ENCODE measurements at regions not wholly inside any gene's neighbourhood (a gene's known extent, or its start where the extent isn't known, plus 50 kb on each side); places are given as distances from the start of the nearest gene placed in this dataset.

DNA sequence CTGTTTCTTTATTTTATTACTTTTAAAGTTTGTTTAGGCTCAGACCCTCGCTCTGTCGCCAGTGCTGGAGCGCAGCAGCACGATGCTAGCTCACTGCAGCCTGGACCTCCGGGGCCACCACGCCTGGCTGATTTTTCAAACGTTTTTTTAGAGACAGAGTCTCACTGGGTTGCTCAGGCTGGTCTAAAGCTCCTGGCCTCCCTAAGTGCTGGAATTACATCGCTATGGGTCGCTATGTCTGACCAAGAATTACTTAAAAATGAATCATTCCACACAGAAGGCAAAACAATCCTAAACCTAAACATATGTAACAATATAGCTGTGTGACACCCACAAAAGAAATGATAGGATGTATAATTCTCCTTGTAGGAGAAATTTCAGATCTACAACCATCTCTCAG is 86.9 kb upstream of the SIMC1 start:
- DNase-seq, result no peak

DNA sequence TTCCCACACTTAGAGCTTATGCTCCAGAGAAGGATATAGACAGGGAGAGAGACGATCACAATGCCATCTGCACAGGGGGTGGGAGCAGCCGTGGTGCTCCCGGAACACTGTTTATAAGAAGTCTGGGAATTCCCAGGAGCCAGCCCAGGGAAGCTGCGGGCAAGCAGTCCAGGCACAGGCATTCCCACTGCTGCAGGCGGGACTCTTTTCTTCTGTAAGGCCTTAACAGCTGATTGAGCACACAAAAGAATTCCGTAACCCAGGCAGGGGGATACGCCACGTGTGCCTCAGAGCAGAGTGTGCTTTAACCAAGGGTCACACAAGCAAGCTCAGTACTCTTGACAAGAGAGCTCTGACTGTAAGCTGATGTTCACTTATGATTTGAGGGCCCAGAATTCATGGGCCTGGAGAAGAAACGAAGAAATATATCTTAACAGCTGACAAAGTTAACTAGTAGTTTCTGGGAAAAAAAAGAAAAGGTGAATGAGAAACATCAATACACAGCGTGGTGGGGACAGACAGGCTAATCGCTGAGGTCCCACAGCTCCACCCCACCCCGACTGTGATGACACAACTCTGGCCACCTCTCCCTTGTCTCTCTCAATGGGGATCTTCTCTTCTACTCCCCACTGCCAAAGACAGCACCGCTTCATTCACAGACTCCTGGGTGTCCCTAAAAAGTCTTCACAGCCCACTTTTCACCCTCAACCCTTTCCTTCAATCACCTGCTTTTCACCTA is 85.9 kb upstream of the SIMC1 start:
- no peak for DNase-seq

DNA sequence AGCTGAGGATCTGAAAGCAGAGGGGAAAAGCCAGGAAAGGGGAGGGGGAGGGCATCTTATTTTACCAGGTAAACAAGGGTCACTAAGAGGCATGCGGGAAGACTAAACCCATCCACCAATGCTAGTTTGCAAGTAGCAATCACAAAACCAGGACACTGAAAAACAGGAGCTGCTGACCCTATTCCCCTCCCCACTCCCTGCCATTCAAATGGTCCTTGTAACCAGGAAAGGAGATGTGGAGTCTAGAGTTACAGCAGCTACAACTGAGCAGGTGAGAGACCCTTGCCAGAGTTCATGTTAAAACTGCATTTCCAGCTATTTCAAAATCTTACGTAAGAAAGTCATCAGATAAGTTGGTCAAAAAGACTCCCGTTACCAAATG is 85.3 kb upstream of the SIMC1 start:
- no peak for DNase-seq

DNA sequence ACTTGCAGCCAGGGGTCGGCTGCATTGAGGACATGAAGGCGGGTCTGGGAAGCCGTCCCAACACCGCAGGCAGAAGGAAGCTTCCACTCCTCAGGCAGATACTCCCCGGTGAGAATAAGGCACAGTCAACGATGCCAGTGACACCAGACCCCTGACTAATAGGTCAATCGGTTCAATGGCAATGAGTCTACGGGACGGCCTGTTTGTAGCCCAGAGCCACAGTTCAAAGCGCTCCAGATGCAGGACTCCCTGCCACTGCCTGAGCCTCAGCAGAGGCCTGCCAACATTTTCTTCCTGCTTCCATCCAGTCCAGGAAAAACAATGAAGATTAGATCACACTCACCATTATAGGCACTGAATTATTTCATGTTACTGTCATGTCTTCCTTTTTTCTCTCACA is 84.5 kb upstream of the SIMC1 start:
- DNase-seq, result no peak

DNA sequence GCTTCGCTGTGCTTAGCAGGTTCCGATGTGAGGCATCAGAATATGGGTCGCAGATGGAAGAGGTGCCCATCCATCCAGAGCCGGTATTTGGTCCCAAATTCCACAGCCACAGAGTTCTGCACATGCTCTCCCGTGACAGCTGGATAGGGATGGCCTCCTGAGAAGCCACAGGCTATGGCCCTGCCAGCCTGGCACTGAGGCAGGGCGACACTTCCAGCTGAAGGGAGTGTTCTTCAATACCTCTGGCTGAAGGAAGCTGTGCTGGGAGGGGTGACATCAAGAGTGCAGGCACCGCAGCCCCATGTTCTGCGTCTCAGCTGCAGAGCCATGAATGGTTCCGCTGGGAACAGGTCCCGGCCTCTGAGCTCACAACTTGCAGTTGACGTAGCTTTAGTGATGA is 83.4 kb upstream of the SIMC1 start:
- no peak for DNase-seq

DNA sequence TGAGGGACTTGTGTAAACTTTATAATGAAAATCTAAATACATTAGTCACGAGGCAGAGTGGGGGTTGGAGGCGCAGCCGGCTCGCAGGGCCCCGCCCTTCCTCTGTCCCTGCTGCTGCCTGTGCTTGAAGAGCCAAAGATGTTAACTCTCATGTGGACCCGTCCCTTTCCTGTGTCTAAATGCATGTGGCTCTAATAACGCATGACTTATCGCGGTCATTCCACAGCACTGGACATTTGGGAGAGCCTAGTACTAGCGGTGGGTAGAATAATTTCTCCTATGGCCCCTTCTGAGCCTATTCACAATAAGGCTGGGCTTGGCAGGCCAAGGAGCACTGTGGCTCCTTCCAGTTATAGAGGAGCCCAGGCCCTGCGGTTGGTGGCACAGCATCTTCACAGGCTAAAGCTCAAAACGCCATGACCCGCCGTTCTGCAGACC is 82.3 kb upstream of the SIMC1 start:
- DNase-seq, result no peak

DNA sequence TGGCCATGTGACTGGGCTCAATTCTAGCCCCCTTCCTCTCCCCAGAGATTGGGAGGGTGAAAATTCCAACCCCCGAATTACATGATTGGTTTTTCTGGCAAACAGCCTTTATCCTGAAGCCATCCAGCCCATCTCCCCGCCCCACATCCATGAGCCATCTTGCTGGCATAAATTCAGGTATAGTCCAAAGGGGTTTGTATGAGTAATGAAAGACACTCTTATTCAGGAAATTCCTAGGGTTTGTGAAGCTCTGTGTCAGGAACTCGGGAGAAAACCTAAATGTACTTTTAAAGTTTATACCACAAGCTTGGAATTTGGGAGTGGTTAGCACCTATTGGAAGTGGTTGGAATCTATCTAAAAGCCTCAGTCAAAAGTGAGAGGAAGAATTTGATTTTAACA is 80.6 kb upstream of the SIMC1 start:
- DNase-seq, result no peak

DNA sequence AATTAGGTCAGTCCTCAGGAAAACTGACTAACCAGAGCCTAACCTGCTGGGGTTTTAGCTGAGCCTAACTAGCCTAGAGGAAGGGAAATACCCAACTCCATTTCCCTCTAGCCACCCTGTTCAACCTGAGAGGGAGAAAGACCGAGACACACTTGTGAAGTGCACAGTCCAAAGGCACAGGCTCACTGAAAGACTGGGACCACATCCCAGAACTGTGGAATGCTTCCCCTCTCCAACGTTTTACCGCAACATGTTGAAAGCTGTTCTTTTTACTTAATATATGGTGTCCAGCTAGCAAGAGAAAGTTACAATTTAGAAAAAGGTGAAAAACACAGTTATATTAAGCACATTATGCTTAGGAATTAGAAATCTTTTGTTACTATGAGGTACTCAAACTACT is 76.8 kb upstream of the SIMC1 start:
- no peak for DNase-seq

DNA sequence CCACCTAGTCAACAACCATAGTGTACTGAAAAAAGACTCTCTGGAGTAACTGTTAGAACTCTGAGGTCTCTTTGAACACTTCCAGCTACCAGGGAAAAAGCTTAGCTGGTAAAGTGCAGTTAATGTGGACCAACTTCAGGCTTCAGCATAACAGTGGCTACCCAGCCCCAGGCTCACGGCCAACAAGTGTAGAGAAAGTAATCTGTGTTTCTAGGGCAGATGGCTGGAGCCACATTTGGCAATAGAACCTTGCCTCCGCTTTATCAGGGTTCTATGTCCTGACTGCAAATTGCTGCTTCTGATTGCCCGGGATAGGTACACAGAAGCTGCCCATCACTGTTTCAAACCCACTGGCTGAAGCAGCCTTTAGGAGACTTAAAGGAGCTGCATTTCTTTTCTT is 76.0 kb upstream of the SIMC1 start:
- DNase-seq, result no peak

DNA sequence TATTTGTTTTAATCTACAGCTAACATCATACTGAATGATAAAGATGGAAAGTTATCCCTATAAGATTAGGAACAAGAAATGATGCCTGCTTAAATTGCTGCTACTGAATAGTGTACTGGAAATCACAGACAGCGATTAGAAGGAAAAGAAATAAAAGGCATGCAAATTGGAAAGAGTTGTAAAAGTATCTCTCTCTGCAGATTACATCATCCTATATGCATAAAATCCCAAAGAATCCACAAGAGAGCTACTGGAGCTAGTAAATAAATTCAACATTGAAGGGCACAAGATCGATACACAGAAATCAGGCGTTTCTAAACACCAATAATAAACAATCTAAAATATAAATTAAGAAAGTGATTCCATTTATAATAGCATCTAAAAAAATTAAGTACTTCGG is 75.3 kb upstream of the SIMC1 start:
- no peak for DNase-seq

DNA sequence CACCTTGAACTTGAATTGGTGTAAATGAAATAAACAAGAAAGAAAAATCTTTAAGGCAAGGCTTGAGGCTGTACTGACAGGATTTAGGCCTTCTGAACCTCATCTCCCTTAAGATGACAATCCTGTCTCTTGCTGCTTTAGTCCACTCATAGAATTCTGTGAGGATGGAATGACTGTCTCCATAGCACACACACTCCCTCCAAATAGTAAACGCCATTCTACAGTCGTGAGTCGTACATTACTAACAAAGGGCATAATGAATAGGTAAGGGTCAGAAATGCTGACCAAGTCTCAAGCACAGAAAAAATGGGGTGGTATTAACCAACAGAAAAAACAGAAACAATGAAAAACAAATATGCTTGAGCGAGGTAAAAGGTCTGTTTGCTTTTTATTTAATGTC is 71.8 kb upstream of the SIMC1 start:
- DNase-seq, result no peak

DNA sequence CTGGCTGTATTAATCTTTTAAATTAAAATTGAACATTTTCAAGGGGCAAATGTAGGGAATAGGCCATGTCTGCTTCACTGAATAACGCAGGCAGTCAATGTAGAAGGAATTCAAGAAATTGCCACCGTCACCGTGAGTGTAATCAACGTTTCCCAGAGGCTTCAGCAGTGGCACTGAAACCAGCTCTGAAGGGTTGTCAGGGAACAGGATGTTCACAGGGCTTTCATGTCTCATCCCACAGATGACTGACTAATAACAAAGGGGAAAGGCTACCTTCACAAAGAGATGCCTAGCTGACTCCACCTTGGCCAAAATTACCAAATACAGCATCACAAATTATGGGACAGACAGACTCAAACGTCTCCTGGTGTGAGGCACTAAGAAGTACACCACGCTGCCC is 70.4 kb upstream of the SIMC1 start:
- DNase-seq, result no peak

DNA sequence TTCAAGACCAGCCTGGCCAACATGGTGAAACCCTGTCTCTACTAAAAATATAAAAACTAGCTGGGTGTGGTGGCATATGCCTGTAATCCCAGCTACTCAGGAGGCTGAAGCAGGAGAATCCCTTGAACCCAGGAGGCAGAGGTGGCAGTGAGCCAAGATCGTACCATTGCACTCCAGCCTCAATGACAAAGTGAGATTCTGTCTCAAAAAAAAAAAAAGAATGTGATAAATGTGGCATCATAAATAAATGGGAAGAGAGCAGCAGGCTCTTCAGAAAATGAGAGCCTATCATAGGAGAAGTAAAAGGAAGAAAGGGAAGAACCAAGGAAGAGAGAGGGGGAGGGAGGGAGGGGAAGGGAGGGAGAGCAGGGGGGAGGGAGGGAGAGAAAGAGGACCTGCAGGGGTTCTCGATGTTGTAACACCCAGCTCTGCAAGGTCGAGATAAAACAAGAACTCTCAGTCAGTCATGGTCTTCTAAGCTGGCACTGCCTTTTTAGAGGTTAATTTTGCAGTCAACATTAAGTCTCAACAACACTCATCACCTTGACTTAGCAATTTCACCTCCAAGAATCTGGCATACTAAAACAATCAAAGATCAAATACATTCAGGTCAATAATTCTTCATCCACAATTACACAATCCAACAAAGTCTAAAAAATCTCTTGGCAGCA is 68.7 kb upstream of the SIMC1 start:
- no peak for DNase-seq

DNA sequence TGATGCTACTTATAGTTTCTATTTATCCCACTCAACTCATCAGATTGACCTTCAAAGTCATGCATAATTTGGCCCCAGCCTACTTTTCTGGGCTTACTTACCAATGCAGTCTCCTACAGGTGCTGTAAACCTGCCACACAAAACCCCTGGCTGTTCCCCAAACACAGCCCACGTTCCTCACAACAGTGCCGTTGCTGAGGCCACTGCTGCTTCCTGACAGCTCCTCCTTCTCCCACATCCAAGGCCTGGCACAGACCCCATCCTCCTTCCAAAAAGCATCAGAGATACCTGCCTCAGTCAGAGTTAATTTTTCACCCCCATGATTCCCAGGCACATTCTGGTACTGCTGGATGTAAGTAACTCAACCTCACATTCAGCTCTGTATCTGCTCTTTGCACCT is 68.1 kb upstream of the SIMC1 start:
- no peak for DNase-seq

DNA sequence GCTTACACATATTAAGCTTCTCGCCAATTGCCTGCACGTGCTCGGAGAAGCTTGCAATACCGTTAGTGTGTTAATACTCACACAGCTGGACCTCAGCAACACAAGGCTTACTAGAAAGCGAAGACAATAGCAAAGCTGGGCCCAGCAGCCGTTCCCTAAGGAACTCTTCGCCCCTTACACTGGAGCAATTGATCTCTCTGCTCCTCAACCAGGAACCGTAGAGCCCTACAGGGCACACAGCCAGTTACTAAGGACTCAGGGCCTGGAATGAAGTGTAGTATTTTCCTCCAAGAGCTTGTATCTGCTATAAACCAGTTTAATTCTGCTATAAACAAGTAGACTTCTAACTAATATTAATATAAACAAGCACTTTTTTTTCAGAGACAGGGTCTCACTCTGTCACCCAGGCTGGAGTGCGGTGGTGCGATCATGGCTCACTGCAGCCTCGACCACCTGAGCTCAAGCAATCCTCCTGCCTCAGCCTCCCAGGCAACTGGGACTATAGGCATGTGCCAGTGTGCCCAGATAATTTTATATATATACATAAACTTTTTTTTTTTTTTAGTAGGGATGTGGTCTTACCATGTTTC is 67.0 kb upstream of the SIMC1 start:
- no peak for DNase-seq

DNA sequence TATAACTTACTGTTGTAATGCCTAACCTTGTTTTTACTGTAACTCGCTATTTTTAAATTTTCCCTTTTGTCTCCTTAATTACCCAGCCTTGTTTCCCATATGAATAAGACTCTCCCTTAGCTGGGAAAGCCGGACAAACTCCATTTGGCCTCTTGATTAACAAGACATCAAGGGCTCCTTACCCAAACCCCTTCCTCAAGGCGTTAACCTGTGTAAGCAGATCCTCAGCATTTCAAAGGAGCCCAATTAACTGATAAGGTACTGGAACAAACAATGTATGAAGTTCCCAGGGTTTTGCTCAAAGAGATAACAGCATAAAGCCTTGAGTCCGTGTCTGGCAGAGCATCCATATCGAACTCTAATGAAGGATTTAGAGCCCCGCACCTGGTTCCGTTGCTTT is 66.0 kb upstream of the SIMC1 start:
- DNase-seq, result no peak

DNA sequence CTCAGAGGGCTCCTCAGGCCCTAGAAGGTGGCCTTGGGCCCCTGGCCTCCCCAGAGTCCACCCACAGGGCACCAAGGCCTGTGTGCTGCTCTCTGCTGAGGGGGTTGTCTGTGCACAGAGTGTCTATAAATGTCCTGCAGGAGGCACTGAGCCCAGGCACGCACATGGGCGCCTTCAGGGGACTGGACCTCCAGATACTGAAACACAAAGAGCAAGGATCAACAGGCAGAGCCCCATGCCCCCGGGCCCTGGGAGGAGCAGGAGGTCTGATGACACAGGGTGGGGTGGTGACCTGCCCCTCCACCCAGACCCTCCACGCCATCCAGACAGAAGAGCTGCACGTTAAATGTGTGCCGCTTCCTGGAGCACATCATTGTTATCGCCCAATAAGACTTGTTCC is 64.6 kb upstream of the SIMC1 start:
- DNase-seq, result no peak

DNA sequence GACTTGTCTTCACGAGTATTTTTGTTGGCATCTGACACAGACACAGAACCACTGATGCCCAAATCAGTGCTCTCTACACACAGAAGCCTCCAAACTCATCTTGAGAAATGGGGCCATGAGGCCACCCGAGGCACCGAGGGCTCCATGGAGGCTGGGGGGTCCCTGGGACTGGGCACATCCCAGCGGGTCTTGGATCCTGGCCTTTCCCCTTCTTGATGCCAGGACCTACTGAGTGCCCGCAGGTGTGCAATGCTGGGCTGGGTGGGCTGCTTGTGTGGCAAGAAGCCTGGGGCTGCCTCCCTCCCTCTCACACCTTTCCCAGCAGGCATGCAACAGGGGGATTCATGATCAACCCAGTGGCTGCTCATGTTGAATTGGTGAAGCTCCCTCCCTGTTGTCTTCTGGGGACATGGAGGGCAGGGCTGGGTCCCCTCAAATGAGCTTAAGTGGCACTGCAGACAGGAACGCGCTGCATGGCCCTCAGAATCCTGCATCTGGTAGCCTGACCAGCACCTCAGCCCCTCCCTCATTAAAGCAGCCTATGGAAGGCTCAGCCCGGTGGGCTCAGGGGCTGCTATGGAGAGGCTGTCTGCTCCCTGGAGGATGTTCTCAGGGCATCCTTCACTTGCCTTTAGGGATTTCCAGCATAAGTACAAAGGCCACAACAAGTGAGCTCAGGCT is 63.7 kb upstream of the SIMC1 start:
- no peak for DNase-seq

DNA sequence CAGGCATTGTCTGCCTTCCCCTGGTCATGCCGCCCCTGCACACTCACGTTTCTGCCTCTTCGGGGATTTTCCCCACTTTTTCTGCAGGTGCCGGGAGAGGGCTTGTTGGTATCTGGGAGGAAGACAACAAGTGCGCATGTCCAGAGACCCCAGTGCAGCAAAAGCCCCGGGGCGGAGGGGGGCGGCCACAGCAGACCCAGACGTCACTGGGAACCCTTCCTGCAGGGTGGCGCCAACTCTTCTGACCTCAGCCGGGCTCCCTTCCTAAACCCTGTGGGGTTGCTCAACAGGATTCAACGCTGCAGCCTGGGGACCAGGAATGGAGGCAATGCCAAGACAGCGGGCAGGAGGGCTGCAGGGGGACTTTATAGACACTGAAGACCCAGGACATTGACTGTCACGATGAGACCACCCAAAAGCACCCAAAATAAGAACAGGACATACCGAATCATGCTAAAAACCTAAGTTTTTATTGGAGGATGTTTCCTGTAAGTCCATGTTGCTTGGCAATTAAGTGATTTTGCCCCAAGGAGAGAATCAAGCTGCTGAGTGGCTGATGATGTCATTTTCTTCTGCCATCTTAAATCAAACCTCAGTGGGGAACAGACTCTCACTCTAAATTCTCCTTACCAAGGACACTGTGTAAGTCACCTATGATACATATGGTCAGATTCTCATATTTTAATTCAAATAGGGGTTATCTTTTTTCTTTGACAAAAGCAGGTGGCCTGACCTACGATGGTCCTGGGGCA is 62.9 kb upstream of the SIMC1 start:
- no peak for DNase-seq

DNA sequence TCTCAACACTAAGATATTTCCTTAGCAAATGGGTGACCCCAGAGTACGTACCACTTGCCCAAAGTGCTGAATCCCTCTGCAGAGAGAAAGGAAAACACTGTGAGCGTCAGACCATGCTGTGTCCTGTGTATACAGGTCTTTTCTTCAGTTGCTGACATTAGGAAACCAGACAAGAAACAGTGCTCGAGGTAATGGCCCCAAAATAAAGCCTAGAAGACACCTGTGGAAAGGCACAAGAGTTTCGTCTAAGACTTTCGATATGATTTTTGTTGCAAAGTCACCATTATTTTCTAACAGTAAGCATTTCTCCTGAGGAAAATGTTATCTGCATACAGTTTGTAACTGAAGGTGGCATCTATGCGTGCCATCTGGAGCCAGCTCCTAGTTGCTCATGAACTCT is 62.0 kb upstream of the SIMC1 start:
- DNase-seq, result no peak

DNA sequence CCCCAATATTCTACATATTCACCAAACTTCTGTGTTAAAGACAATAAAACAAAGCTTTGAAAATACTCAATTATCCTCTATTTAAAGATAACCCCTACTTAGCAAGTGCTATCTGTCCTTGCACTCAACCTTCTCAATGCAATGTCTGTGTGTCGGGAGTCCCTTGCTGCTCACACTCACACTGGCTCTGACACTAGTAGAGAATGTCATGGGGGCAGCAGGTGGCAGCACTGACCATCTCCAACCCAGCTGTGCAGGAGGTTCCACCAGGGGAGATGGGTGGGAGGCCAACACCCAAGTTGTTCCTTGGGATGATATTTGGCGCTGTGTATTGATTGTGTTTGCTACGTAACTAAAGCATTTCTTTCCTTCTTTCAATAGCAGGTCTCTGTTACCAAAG is 59.4 kb upstream of the SIMC1 start:
- DNase-seq, result no peak

DNA sequence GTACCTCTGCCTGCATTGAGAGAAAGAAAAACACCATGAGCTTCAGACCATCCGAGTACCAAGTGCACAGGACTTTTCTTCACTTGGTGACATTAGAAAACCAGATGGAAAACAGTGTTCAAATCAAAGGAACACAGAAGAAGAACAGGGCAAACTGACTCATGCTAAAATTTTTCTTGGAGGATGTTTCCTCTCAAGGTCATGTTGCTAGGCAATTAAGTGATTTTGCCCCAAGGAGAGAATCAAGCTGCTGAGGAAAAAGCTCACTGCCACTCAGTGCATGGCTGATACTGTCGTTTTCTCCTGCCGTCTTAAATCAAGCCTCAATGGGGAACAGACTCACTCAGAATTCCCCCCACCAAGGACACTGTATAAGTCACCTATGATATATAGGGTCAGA is 57.9 kb upstream of the SIMC1 start:
- DNase-seq, result no peak

DNA sequence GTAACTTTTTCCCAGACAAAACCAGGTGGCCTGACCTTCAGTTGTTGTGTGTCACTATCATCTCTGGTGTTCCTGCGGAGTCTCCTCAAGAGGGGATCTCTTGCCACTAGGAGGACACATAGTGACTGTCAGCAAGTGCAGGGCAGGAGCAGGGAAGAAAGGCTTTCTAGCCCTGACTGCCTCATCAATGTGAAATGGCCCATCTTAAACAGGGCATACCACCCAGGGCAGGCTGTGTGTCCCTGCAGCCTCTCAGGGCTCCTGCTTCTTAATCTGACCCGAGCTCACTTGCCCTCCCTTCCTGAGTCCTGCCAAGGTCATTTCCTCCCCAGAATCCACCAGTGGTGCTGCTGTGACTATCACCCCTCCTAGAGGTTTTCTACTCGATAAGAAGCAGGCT is 57.4 kb upstream of the SIMC1 start:
- DNase-seq, result no peak
